Upper lobe of left lung (tissue), 4 donors: ENCODE measurements at regions not wholly inside any gene's neighbourhood (a gene's known extent, or its start where the extent isn't known, plus 50 kb on each side); places are given as distances from the start of the nearest gene placed in this dataset.

ENCODE experiments used
- CTCF ChIP-seq, 6 experiments: fragments of 450-650 bp in 4 of 6; fragments of 200-600 bp in 2 of 6; sonication (generic) in 2 of 6; IDR thresholded peaks; one replicate each; pipeline ENCODE4 v1.5.1; 2016 to 2019; ENCODE audit warnings: antibody characterized with exemption in 6 of 6
- EP300 ChIP-seq, 4 donors: sonication (generic); formaldehyde crosslinking; IDR thresholded peaks; one replicate each; pipeline ENCODE4 v1.5.1; 2017; ENCODE audit warnings: antibody characterized with exemption in 4 of 4, control low read depth in 2 of 4

- TF ChIP-seq EP300 (IDR thresholded peaks at IDR 0.05), result no peak
- TF ChIP-seq CTCF (IDR thresholded peaks at IDR 0.05), result no peak
Observed at GRCh38 chr10:121282264-121282663, 316.0 kb downstream of the FGFR2 start.
